ENCODE measurements at regions not wholly inside any gene's neighbourhood (a gene's known extent, or its start where the extent isn't known, plus 50 kb on each side); places are given as distances from the start of the nearest gene placed in this dataset.

GRCh38 chr5:156119692-156120091 is 207.3 kb upstream of the SGCD start:
- CTCF ChIA-PET (ENCODE audit: unreplicated experiment) = no interaction called here

GRCh38 chr5:156120777-156121176 is 206.2 kb upstream of the SGCD start:
- Histone ChIP-seq H3K4me2 (ENCODE audit: low read length) (no peak overlapping the region), H3K27ac (ENCODE audit: low read depth, low read length, poor library complexity, severe bottlenecking) (no peak overlapping the region), H3K79me2 (ENCODE audit: insufficient read depth, low read depth, low read length) (no peaks in the 10 kb centered on the region), H3K36me3 (ENCODE audit: insufficient read depth, low read length) (no peaks in the 10 kb centered on the region), H4K20me1 (ENCODE audit: insufficient read depth, low read length) (no peaks in the 10 kb centered on the region), H3K4me3 (ENCODE audit: low read depth, low read length, poor library complexity, severe bottlenecking) (no peak overlapping the region), H3K4me1 (ENCODE audit: insufficient read depth, low read length, poor library complexity, severe bottlenecking) (no peaks in the 10 kb centered on the region), H3K9me2 (ENCODE audit: insufficient read depth, low read length) (no peaks in the 10 kb centered on the region), H2AFZ (ENCODE audit: low read length) (no peak overlapping the region), H3K9me3 (ENCODE audit: low read length) (no peaks in the 10 kb centered on the region)
- CTCF ChIA-PET (ENCODE audit: unreplicated experiment) = no interaction called here
- POLR2A ChIA-PET = no interaction called here
- intact Hi-C loops (cut with micrococcal nuclease; ENCODE audit: unreplicated experiment) = no loop called here
- DNase-seq (ENCODE audit: low spot score) = no peak
- TF ChIP-seq CTCF (conservative IDR thresholded peaks at IDR 0.05; ENCODE audit: low read length) (no peak), EZH2phosphoT487 (IDR thresholded peaks at IDR 0.05; ENCODE audit: borderline replicate concordance, low read depth, low read length) (no peak)
- no TSS peak for BruUV-seq (replicated peaks)

More at GRCh38 chr5:156119692-156120091, 207.3 kb upstream of the SGCD start:
- Histone ChIP-seq H3K4me1 (ENCODE audit: insufficient read depth, low read length, poor library complexity, severe bottlenecking) (no peaks in the 10 kb centered on the region), H4K20me1 (ENCODE audit: insufficient read depth, low read length) (no peaks in the 10 kb centered on the region), H3K36me3 (ENCODE audit: insufficient read depth, low read length) (no peaks in the 10 kb centered on the region), H3K9me2 (ENCODE audit: insufficient read depth, low read length) (no peaks in the 10 kb centered on the region), H2AFZ (ENCODE audit: low read length) (no peak overlapping the region), H3K4me2 (ENCODE audit: low read length) (no peak overlapping the region), H3K4me3 (ENCODE audit: low read depth, low read length, poor library complexity, severe bottlenecking) (no peak overlapping the region), H3K79me2 (ENCODE audit: insufficient read depth, low read depth, low read length) (no peaks in the 10 kb centered on the region), H3K27ac (ENCODE audit: low read depth, low read length, poor library complexity, severe bottlenecking) (no peak overlapping the region), H3K9me3 (ENCODE audit: low read length) (no peaks in the 10 kb centered on the region)
- no peak for TF ChIP-seq CTCF (conservative IDR thresholded peaks at IDR 0.05; ENCODE audit: low read length)
- no peak for TF ChIP-seq EZH2phosphoT487 (IDR thresholded peaks at IDR 0.05; ENCODE audit: borderline replicate concordance, low read depth, low read length)
- DNase-seq (ENCODE audit: low spot score) = no peak
- POLR2A ChIA-PET = no interaction called here
- no TSS peak for BruUV-seq (replicated peaks)
- intact Hi-C loops (cut with micrococcal nuclease; ENCODE audit: unreplicated experiment) = no loop called here

- TF ChIP-seq EZH2phosphoT487 (IDR thresholded peaks at IDR 0.05; ENCODE audit: borderline replicate concordance, low read depth, low read length) = no peak
- no peak for TF ChIP-seq CTCF (conservative IDR thresholded peaks at IDR 0.05; ENCODE audit: low read length)
- no peaks in the 10 kb centered on the region for H4K20me1 ChIP-seq (ENCODE audit: insufficient read depth, low read length)
- intact Hi-C loops (cut with micrococcal nuclease; ENCODE audit: unreplicated experiment) = no loop called here
- no peak for DNase-seq (ENCODE audit: low spot score)
- ChIA-PET CTCF (ENCODE audit: unreplicated experiment) (no interaction called here), POLR2A (interaction anchor here (1.0 kb wide), 1 partner anchor 10 kb away, joined by 3 read pairs; no protein-coding TSS in a partner anchor)
- H3K9me2 ChIP-seq (ENCODE audit: insufficient read depth, low read length) = no peaks in the 10 kb centered on the region
- no TSS peak for BruUV-seq (replicated peaks)
- H3K27ac ChIP-seq (ENCODE audit: low read depth, low read length, poor library complexity, severe bottlenecking) = no peak overlapping the region
- no peaks in the 10 kb centered on the region for H3K36me3 ChIP-seq (ENCODE audit: insufficient read depth, low read length)
- H3K4me1 ChIP-seq (ENCODE audit: insufficient read depth, low read length, poor library complexity, severe bottlenecking) = no peaks in the 10 kb centered on the region
- H3K4me2 ChIP-seq (ENCODE audit: low read length) = no peak overlapping the region
- H3K4me3 ChIP-seq (ENCODE audit: low read depth, low read length, poor library complexity, severe bottlenecking) = no peak overlapping the region
- no peak overlapping the region for H2AFZ ChIP-seq (ENCODE audit: low read length)
- no peaks in the 10 kb centered on the region for H3K79me2 ChIP-seq (ENCODE audit: insufficient read depth, low read depth, low read length)
- H3K9me3 ChIP-seq (ENCODE audit: low read length) = no peaks in the 10 kb centered on the region
These were observed 205.7 kb upstream of the SGCD start for GRCh38 chr5:156121234-156121633.
